HL-60 (cell line): ENCODE measurements at regions not wholly inside any gene's neighbourhood (a gene's known extent, or its start where the extent isn't known, plus 50 kb on each side); places are given as distances from the start of the nearest gene placed in this dataset.

ENCODE experiments used
- DNase-seq, 2 experiments: peaks; one replicate each; pipeline ENCODE4 v3.0.0-alpha.2; 2010 to 2020; ENCODE audit warnings: low read depth in 1 of 2, low spot score in 1 of 2
- H3K27ac ChIP-seq: fragments of 250-450 bp; sonication (Bioruptor Pico); replicated peaks from 2 replicates; pipeline ENCODE4 v1.5.1; 2020; ENCODE audit warnings: mild to moderate bottlenecking, moderate library complexity
- H3K27me3 ChIP-seq: fragments of 250-450 bp; sonication (Bioruptor Pico); 2 replicates; pipeline ENCODE4 v1.5.1; 2021; ENCODE audit warnings: mild to moderate bottlenecking, moderate library complexity; ENCODE audit not compliant: insufficient read depth, poor library complexity, severe bottlenecking
- H3K4me3 ChIP-seq: replicated peaks from 2 replicates; pipeline ENCODE4 v1.5.1; 2011; ENCODE audit warnings: mild to moderate bottlenecking, control low read depth, low read length; ENCODE audit not compliant: insufficient read depth
- GABPA ChIP-seq: IDR thresholded peaks from 2 replicates; pipeline ENCODE4 v1.6.1; 2012; ENCODE audit warnings: low read depth
- POLR2AphosphoS5 ChIP-seq: IDR thresholded peaks from 2 replicates; pipeline ENCODE4 v1.6.1; 2012; ENCODE audit warnings: low read depth
- SPI1 ChIP-seq: IDR thresholded peaks from 2 replicates; pipeline ENCODE4 v1.6.1; 2012; ENCODE audit warnings: low read depth, mild to moderate bottlenecking, borderline replicate concordance
- TF ChIP-seq, protein P1 (sequence below): IDR thresholded peaks from 2 replicates; pipeline ENCODE4 v1.6.1; 2012; ENCODE audit warnings: low read depth; ENCODE audit not compliant: insufficient replicate concordance
- TF ChIP-seq, protein P2 (sequence below): IDR thresholded peaks from one replicate; pipeline ENCODE4 v1.5.1; 2011; ENCODE audit warnings: low read length, control low read depth, inconsistent platforms; ENCODE audit not compliant: insufficient read depth

DNA sequence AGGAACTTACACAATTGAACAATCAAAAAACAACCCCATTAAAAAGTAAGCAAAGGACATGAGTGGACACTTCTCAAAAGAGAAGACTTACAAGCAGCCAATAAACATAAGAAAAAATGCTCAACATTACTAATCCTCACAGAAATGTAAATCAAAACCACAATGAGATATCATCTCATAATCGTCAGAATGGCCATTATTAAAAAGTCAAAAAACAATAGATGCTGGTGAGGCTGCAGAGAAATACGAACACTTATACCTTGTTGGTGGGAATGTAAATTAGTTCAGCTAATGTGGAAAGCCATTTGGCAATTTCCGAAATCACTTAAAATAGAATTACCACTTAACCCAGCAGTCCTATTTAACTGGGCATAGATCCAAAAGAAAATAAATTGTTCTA is 301.9 kb upstream of the KCNJ16 start:
- Histone ChIP-seq H3K27ac (no peak overlapping the region), H3K4me3 (no peak overlapping the region), H3K27me3 (no peaks in the 10 kb centered on the region)
- DNase-seq, result no peak
- TF ChIP-seq, protein P1, sequence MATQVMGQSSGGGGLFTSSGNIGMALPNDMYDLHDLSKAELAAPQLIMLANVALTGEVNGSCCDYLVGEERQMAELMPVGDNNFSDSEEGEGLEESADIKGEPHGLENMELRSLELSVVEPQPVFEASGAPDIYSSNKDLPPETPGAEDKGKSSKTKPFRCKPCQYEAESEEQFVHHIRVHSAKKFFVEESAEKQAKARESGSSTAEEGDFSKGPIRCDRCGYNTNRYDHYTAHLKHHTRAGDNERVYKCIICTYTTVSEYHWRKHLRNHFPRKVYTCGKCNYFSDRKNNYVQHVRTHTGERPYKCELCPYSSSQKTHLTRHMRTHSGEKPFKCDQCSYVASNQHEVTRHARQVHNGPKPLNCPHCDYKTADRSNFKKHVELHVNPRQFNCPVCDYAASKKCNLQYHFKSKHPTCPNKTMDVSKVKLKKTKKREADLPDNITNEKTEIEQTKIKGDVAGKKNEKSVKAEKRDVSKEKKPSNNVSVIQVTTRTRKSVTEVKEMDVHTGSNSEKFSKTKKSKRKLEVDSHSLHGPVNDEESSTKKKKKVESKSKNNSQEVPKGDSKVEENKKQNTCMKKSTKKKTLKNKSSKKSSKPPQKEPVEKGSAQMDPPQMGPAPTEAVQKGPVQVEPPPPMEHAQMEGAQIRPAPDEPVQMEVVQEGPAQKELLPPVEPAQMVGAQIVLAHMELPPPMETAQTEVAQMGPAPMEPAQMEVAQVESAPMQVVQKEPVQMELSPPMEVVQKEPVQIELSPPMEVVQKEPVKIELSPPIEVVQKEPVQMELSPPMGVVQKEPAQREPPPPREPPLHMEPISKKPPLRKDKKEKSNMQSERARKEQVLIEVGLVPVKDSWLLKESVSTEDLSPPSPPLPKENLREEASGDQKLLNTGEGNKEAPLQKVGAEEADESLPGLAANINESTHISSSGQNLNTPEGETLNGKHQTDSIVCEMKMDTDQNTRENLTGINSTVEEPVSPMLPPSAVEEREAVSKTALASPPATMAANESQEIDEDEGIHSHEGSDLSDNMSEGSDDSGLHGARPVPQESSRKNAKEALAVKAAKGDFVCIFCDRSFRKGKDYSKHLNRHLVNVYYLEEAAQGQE, result no peak
- TF ChIP-seq GABPA (no peak), POLR2AphosphoS5 (no peak), SPI1 (no peak)
- TF ChIP-seq, protein P2, sequence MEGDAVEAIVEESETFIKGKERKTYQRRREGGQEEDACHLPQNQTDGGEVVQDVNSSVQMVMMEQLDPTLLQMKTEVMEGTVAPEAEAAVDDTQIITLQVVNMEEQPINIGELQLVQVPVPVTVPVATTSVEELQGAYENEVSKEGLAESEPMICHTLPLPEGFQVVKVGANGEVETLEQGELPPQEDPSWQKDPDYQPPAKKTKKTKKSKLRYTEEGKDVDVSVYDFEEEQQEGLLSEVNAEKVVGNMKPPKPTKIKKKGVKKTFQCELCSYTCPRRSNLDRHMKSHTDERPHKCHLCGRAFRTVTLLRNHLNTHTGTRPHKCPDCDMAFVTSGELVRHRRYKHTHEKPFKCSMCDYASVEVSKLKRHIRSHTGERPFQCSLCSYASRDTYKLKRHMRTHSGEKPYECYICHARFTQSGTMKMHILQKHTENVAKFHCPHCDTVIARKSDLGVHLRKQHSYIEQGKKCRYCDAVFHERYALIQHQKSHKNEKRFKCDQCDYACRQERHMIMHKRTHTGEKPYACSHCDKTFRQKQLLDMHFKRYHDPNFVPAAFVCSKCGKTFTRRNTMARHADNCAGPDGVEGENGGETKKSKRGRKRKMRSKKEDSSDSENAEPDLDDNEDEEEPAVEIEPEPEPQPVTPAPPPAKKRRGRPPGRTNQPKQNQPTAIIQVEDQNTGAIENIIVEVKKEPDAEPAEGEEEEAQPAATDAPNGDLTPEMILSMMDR, result no peak

DNA sequence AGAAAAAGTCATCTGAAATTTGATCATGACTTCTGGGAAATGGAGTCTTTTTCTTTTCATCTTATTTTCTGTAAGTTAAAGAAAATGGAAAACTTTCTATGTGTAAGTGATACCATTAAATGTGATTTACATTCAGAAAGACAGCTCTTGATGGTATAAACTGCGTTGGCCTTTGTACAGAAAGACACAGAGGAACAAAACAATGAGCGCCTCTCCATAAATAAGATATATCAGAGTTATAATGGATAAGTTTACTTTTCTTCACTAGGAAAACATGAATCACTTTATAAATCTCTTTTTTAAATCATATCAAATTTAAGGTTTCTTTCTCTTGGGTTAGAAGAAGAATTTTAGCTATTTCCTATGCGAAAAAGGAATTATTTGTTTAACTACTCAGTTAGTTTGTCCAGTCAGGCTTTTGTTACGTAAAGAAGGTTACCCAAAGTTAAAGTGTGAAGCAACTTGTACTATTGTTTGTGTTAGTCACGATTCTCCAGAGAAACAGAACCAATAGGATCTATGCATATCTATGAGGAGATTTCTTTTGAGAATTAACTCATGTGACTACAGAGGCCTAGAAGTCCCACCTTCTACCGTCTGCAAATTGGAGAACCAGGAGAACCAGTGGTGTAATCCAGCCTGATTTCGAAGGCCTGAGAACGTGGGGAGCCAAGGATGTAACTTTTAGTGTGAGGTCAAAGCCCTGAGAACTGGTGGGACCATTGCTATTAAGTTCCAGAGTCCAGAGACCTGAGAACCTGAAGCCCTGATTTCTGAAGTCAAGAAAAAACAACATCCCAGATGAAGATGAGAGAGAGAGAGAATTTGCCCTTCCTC is 295.4 kb upstream of the KCNJ16 start:
- no peak overlapping the region for H3K4me3 ChIP-seq
- TF ChIP-seq POLR2AphosphoS5, result no peak
- TF ChIP-seq GABPA, result no peak
- TF ChIP-seq, protein P1, result no peak
- no peak for TF ChIP-seq SPI1
- TF ChIP-seq, protein P2, result no peak
- no peaks in the 10 kb centered on the region for H3K27me3 ChIP-seq
- no peak overlapping the region for H3K27ac ChIP-seq
- no peak for DNase-seq

DNA sequence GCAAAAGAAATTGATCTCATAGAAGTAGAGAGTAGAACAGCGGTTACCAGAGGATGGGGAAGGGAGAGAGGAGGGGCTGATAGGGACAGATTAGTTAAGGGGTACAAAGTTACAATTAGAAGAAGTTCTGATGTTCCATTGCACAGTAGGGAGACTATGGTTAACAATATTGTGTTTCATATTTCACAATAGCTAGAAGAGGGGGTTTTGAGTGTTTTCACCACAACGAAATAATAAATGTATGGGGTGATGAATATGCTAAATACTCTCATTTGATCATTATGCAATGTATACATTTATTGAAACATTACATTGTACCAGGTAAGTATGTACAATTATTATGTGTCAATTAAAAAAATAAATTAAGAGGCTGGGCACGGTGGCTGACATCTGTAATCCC is 291.2 kb upstream of the KCNJ16 start:
- TF ChIP-seq SPI1 (no peak), GABPA (no peak), POLR2AphosphoS5 (no peak)
- TF ChIP-seq, protein P2, result no peak
- TF ChIP-seq, protein P1, result no peak
- no peak overlapping the region for H3K27ac ChIP-seq
- DNase-seq, result no peak
- no peak overlapping the region for H3K4me3 ChIP-seq
- no peaks in the 10 kb centered on the region for H3K27me3 ChIP-seq
